HCT116 (cell line): ENCODE measurements at regions not wholly inside any gene's neighbourhood (a gene's known extent, or its start where the extent isn't known, plus 50 kb on each side); places are given as distances from the start of the nearest gene placed in this dataset.

Experiments
- CTCF ChIP-seq, 3 experiments: fragments of 200-600 bp in 1 of 3; sonication (generic) in 1 of 3; IDR thresholded peaks in 2 of 3; conservative IDR thresholded peaks in 1 of 3; 2 replicates each; pipeline ENCODE4 v1.5.1; 2012 to 2017; ENCODE audit warnings: low read depth in 2 of 3, low read length in 2 of 3, antibody characterized with exemption in 1 of 3, borderline replicate concordance in 1 of 3, control low read depth in 1 of 3, mild to moderate bottlenecking in 1 of 3, mixed read lengths in 1 of 3, mixed run types in 1 of 3, moderate library complexity in 1 of 3; ENCODE audit not compliant: insufficient read depth in 1 of 3
- ELF1 ChIP-seq: IDR thresholded peaks from 2 replicates; pipeline ENCODE4 v1.6.1; 2012; ENCODE audit warnings: low read depth, borderline replicate concordance
- TF ChIP-seq, protein P1 (sequence below): IDR thresholded peaks from 2 replicates; pipeline ENCODE4 v1.6.1; 2011; ENCODE audit warnings: mild to moderate bottlenecking, low read length, moderate library complexity; ENCODE audit not compliant: insufficient replicate concordance; ENCODE audit errors: extremely low read depth
- TF ChIP-seq, protein P2 (sequence below): IDR thresholded peaks from 2 replicates; pipeline ENCODE4 v1.6.1; 2012

- TF ChIP-seq CTCF (IDR thresholded peaks at IDR 0.05 in 2 of 3, conservative IDR thresholded peaks at IDR 0.05 in 1 of 3; ENCODE audit: borderline replicate concordance in 1 of 3, insufficient read depth in 1 of 3, low read depth in 2 of 3, low read length in 2 of 3): no peak
- TF ChIP-seq, protein P1, sequence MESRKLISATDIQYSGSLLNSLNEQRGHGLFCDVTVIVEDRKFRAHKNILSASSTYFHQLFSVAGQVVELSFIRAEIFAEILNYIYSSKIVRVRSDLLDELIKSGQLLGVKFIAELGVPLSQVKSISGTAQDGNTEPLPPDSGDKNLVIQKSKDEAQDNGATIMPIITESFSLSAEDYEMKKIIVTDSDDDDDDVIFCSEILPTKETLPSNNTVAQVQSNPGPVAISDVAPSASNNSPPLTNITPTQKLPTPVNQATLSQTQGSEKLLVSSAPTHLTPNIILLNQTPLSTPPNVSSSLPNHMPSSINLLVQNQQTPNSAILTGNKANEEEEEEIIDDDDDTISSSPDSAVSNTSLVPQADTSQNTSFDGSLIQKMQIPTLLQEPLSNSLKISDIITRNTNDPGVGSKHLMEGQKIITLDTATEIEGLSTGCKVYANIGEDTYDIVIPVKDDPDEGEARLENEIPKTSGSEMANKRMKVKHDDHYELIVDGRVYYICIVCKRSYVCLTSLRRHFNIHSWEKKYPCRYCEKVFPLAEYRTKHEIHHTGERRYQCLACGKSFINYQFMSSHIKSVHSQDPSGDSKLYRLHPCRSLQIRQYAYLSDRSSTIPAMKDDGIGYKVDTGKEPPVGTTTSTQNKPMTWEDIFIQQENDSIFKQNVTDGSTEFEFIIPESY: no peak
- TF ChIP-seq, protein P2, sequence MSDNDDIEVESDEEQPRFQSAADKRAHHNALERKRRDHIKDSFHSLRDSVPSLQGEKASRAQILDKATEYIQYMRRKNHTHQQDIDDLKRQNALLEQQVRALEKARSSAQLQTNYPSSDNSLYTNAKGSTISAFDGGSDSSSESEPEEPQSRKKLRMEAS: no peak
- no peak for TF ChIP-seq ELF1
Measured at GRCh38 chr9:99398241-99398640, 176.2 kb downstream of the SEC61B start.
